ENCODE measurements at regions not wholly inside any gene's neighbourhood (a gene's known extent, or its start where the extent isn't known, plus 50 kb on each side); places are given as distances from the start of the nearest gene placed in this dataset.

- H2AFZ ChIP-seq (ENCODE audit: low read depth, low read length): no peak overlapping the region
- peak; percentile 100 for DNase-seq
- H3K9me3 ChIP-seq (ENCODE audit: control insufficient read depth, low read length): peaks cover 1% of the 10 kb centered on the region
- no peaks in the 10 kb centered on the region for H3K36me3 ChIP-seq (ENCODE audit: control insufficient read depth in 1 of 2, insufficient read depth in 2 of 2, low read depth in 1 of 2, low read length in 2 of 2)
- no peak overlapping the region for H4K91ac ChIP-seq (ENCODE audit: low read length)
- H3K4me1 ChIP-seq (ENCODE audit: control insufficient read depth, insufficient read depth, low read depth, low read length): peaks cover 7% of the 10 kb centered on the region
- H3K4ac ChIP-seq (ENCODE audit: low read depth in 1 of 2, low read length in 2 of 2): peak overlapping the region in 1 of 2 experiments; percentile 52
- no peaks in the 10 kb centered on the region for H3K27me3 ChIP-seq (ENCODE audit: control insufficient read depth in 1 of 2, insufficient read depth in 1 of 2, low read length in 2 of 2)
- H3K79me1 ChIP-seq (replicated peaks; ENCODE audit: low read length, poor library complexity, severe bottlenecking): no peaks in the 10 kb centered on the region
- no peak overlapping the region for H2BK5ac ChIP-seq (ENCODE audit: low read depth, low read length, poor library complexity, severe bottlenecking)
- WGBS: 33% methylated on average over 3 of the region's 6 CpGs
- H2BK12ac ChIP-seq (ENCODE audit: low read length in 2 of 2): no peak overlapping the region
- peak overlapping the region; percentile 7 for H4K8ac ChIP-seq (ENCODE audit: low read length)
- no peak overlapping the region for H2BK120ac ChIP-seq (ENCODE audit: low read depth, low read length)
- peak overlapping the region; percentile 96 for H3K27ac ChIP-seq (ENCODE audit: low read length, poor library complexity, severe bottlenecking)
- H3K4me2 ChIP-seq (ENCODE audit: low read length, poor library complexity, severe bottlenecking): no peak overlapping the region
- peak overlapping the region; percentile 75 for H3K9ac ChIP-seq (ENCODE audit: low read length)
- H2BK15ac ChIP-seq (ENCODE audit: low read depth, poor library complexity, severe bottlenecking): no peak overlapping the region
- H3K18ac ChIP-seq (ENCODE audit: low read depth in 1 of 2, low read length in 2 of 2): peak overlapping the region; percentile 19 to 32
- no peak overlapping the region for H3K23ac ChIP-seq (ENCODE audit: low read length in 2 of 2)
- H3K4me3 ChIP-seq (ENCODE audit: insufficient read depth in 1 of 2, low read depth in 1 of 2, low read length in 2 of 2): no peak overlapping the region
- no peak overlapping the region for H3K14ac ChIP-seq (ENCODE audit: low read length in 2 of 2)
- H2AK5ac ChIP-seq (ENCODE audit: low read length, severe bottlenecking): peak overlapping the region; percentile 89
These were observed 132.7 kb downstream of the SCG2 start for GRCh38 chr2:223469270-223470046.

GRCh38 chr2:223470602-223471001, 131.6 kb downstream of the SCG2 start:
- Histone ChIP-seq H3K9me3 (ENCODE audit: control insufficient read depth, low read length) (no peaks in the 10 kb centered on the region), H3K27ac (ENCODE audit: low read length, poor library complexity, severe bottlenecking) (no peak overlapping the region), H2AFZ (ENCODE audit: low read depth, low read length) (no peak overlapping the region), H3K36me3 (ENCODE audit: control insufficient read depth in 1 of 2, insufficient read depth in 2 of 2, low read depth in 1 of 2, low read length in 2 of 2) (no peaks in the 10 kb centered on the region), H3K23ac (ENCODE audit: low read length in 2 of 2) (no peak overlapping the region), H2BK15ac (ENCODE audit: low read depth, poor library complexity, severe bottlenecking) (no peak overlapping the region), H2BK12ac (ENCODE audit: low read length in 2 of 2) (peak overlapping the region; percentile 57 to 99), H3K27me3 (ENCODE audit: control insufficient read depth in 1 of 2, insufficient read depth in 1 of 2, low read length in 2 of 2) (no peaks in the 10 kb centered on the region), H3K4me1 (ENCODE audit: control insufficient read depth, insufficient read depth, low read depth, low read length) (peaks cover 11% of the 10 kb centered on the region), H3K4me2 (ENCODE audit: low read length, poor library complexity, severe bottlenecking) (no peak overlapping the region), H3K9ac (ENCODE audit: low read length) (no peak overlapping the region), H2BK120ac (ENCODE audit: low read depth, low read length) (peak overlapping the region; percentile 82), H3K79me1 (replicated peaks; ENCODE audit: low read length, poor library complexity, severe bottlenecking) (no peaks in the 10 kb centered on the region), H3K4ac (ENCODE audit: low read depth in 1 of 2, low read length in 2 of 2) (peak overlapping the region; percentile 66 to 70), H3K14ac (ENCODE audit: low read length in 2 of 2) (no peak overlapping the region), H4K8ac (ENCODE audit: low read length) (peak overlapping the region; percentile 61), H3K4me3 (ENCODE audit: insufficient read depth in 1 of 2, low read depth in 1 of 2, low read length in 2 of 2) (no peak overlapping the region), H4K91ac (ENCODE audit: low read length) (peak overlapping the region; percentile 88), H2BK5ac (ENCODE audit: low read depth, low read length, poor library complexity, severe bottlenecking) (no peak overlapping the region), H2AK5ac (ENCODE audit: low read length, severe bottlenecking) (no peak overlapping the region), H3K18ac (ENCODE audit: low read depth in 1 of 2, low read length in 2 of 2) (peak overlapping the region; percentile 22 to 78)
- WGBS: 50% methylated on average over 2 of the region's 2 CpGs
- peak; percentile 30 for DNase-seq

- Histone ChIP-seq H2BK15ac (ENCODE audit: low read depth, poor library complexity, severe bottlenecking) (no peak overlapping the region), H3K23ac (ENCODE audit: low read length in 2 of 2) (no peak overlapping the region), H4K91ac (ENCODE audit: low read length) (no peak overlapping the region), H3K9ac (ENCODE audit: low read length) (no peak overlapping the region), H3K18ac (ENCODE audit: low read depth in 1 of 2, low read length in 2 of 2) (no peak overlapping the region), H3K27me3 (ENCODE audit: control insufficient read depth in 1 of 2, insufficient read depth in 1 of 2, low read length in 2 of 2) (no peaks in the 10 kb centered on the region), H3K79me1 (replicated peaks; ENCODE audit: low read length, poor library complexity, severe bottlenecking) (no peaks in the 10 kb centered on the region), H2AFZ (ENCODE audit: low read depth, low read length) (no peak overlapping the region), H2BK5ac (ENCODE audit: low read depth, low read length, poor library complexity, severe bottlenecking) (no peak overlapping the region), H3K4me2 (ENCODE audit: low read length, poor library complexity, severe bottlenecking) (no peak overlapping the region), H3K4me3 (ENCODE audit: insufficient read depth in 1 of 2, low read depth in 1 of 2, low read length in 2 of 2) (no peak overlapping the region), H3K4ac (ENCODE audit: low read depth in 1 of 2, low read length in 2 of 2) (peak overlapping the region in 1 of 2 experiments; percentile 44), H3K36me3 (ENCODE audit: control insufficient read depth in 1 of 2, insufficient read depth in 2 of 2, low read depth in 1 of 2, low read length in 2 of 2) (no peaks in the 10 kb centered on the region), H3K9me3 (ENCODE audit: control insufficient read depth, low read length) (no peaks in the 10 kb centered on the region), H3K14ac (ENCODE audit: low read length in 2 of 2) (no peak overlapping the region), H2AK5ac (ENCODE audit: low read length, severe bottlenecking) (no peak overlapping the region), H3K27ac (ENCODE audit: low read length, poor library complexity, severe bottlenecking) (no peak overlapping the region), H2BK120ac (ENCODE audit: low read depth, low read length) (no peak overlapping the region), H2BK12ac (ENCODE audit: low read length in 2 of 2) (no peak overlapping the region), H4K8ac (ENCODE audit: low read length) (no peak overlapping the region), H3K4me1 (ENCODE audit: control insufficient read depth, insufficient read depth, low read depth, low read length) (peaks cover 13% of the 10 kb centered on the region)
- DNase-seq: no peak
- no CpG with 5 or more reads among the region's 4 CpGs for WGBS
These were observed 129.4 kb downstream of the SCG2 start for GRCh38 chr2:223472771-223473170.

GRCh38 chr2:223474893-223475292, 127.3 kb downstream of the SCG2 start:
- H3K14ac ChIP-seq (ENCODE audit: low read length in 2 of 2): no peak overlapping the region
- 100% methylated on average over 1 of the region's 2 CpGs for WGBS
- H3K36me3 ChIP-seq (ENCODE audit: control insufficient read depth in 1 of 2, insufficient read depth in 2 of 2, low read depth in 1 of 2, low read length in 2 of 2): no peaks in the 10 kb centered on the region
- H3K4me1 ChIP-seq (ENCODE audit: control insufficient read depth, insufficient read depth, low read depth, low read length): peaks cover 6% of the 10 kb centered on the region
- peak overlapping the region; percentile 44 for H4K91ac ChIP-seq (ENCODE audit: low read length)
- no peaks in the 10 kb centered on the region for H3K27me3 ChIP-seq (ENCODE audit: control insufficient read depth in 1 of 2, insufficient read depth in 1 of 2, low read length in 2 of 2)
- no peak overlapping the region for H3K4me3 ChIP-seq (ENCODE audit: insufficient read depth in 1 of 2, low read depth in 1 of 2, low read length in 2 of 2)
- H3K4ac ChIP-seq (ENCODE audit: low read depth in 1 of 2, low read length in 2 of 2): no peak overlapping the region
- no peak for DNase-seq
- H2BK5ac ChIP-seq (ENCODE audit: low read depth, low read length, poor library complexity, severe bottlenecking): no peak overlapping the region
- peak overlapping the region; percentile 44 to 50 for H2BK12ac ChIP-seq (ENCODE audit: low read length in 2 of 2)
- H3K9ac ChIP-seq (ENCODE audit: low read length): peak overlapping the region; percentile 6
- H4K8ac ChIP-seq (ENCODE audit: low read length): no peak overlapping the region
- no peak overlapping the region for H3K4me2 ChIP-seq (ENCODE audit: low read length, poor library complexity, severe bottlenecking)
- no peak overlapping the region for H2BK15ac ChIP-seq (ENCODE audit: low read depth, poor library complexity, severe bottlenecking)
- no peak overlapping the region for H2BK120ac ChIP-seq (ENCODE audit: low read depth, low read length)
- no peak overlapping the region for H3K23ac ChIP-seq (ENCODE audit: low read length in 2 of 2)
- no peaks in the 10 kb centered on the region for H3K79me1 ChIP-seq (replicated peaks; ENCODE audit: low read length, poor library complexity, severe bottlenecking)
- H3K9me3 ChIP-seq (ENCODE audit: control insufficient read depth, low read length): no peaks in the 10 kb centered on the region
- H3K18ac ChIP-seq (ENCODE audit: low read depth in 1 of 2, low read length in 2 of 2): peak overlapping the region in 1 of 2 experiments; percentile 54
- no peak overlapping the region for H3K27ac ChIP-seq (ENCODE audit: low read length, poor library complexity, severe bottlenecking)
- H2AFZ ChIP-seq (ENCODE audit: low read depth, low read length): no peak overlapping the region
- no peak overlapping the region for H2AK5ac ChIP-seq (ENCODE audit: low read length, severe bottlenecking)

Measured in mesenchymal stem cell (in vitro differentiated cells and primary cell).